A673 (cell line): ENCODE measurements at regions not wholly inside any gene's neighbourhood (a gene's known extent, or its start where the extent isn't known, plus 50 kb on each side); places are given as distances from the start of the nearest gene placed in this dataset.

ENCODE experiments used
- CTCF ChIP-seq: fragments of 300-800, 200-600 bp; sonication (generic); conservative IDR thresholded peaks from 2 replicates; pipeline ENCODE4 v1.5.1; 2017; ENCODE audit warnings: low read depth, mild to moderate bottlenecking, antibody characterized with exemption, low read length, moderate library complexity, mixed read lengths
- EZH2 ChIP-seq: fragments of 200-600 bp; sonication (generic); IDR thresholded peaks from 2 replicates; pipeline ENCODE4 v1.6.1; 2017; ENCODE audit warnings: borderline replicate concordance, low read depth, mild to moderate bottlenecking, mixed read lengths, antibody characterized with exemption, low read length; ENCODE audit not compliant: poor library complexity, severe bottlenecking

GRCh38 chr21:22754746-22755145, 1756.5 kb downstream of the NCAM2 start:
- TF ChIP-seq CTCF (no peak), EZH2 (no peak)
